ENCODE measurements at regions not wholly inside any gene's neighbourhood (a gene's known extent, or its start where the extent isn't known, plus 50 kb on each side); places are given as distances from the start of the nearest gene placed in this dataset.

- ATAC-seq, result no peak
Observed at GRCh38 chr5:124868676-124869075, 122.2 kb upstream of the ZNF608 start.

GRCh38 chr5:124869426-124870033 lies 123.1 kb upstream of the ZNF608 start:
- H3K27me3 ChIP-seq (ENCODE audit: control insufficient read depth, insufficient read depth, low read length), result no peaks in the 10 kb centered on the region
- no TSS peak for BruUV-seq (replicated peaks)
- POLR2A ChIA-PET, result no interaction called here
- H3K4me1 ChIP-seq (ENCODE audit: control insufficient read depth, insufficient read depth, low read length), result 0 out of 2 replicates have a peak, but pooled peaks cover 8% of the 10 kb centered on the region
- no peak for TF ChIP-seq TCF7L2 (IDR thresholded peaks at IDR 0.05; ENCODE audit: low read depth, low read length)
- no peak for TF ChIP-seq CTCF (IDR thresholded peaks at IDR 0.05)
- no peak for TF ChIP-seq SIN3A (IDR thresholded peaks at IDR 0.05; ENCODE audit: borderline replicate concordance, insufficient read depth, low read depth, low read length)
- no peak for TF ChIP-seq REST (IDR thresholded peaks at IDR 0.05; ENCODE audit: insufficient read depth in 1 of 2, low read depth in 2 of 2, low read length in 1 of 2)
- no peak for TF ChIP-seq POLR2AphosphoS5 (IDR thresholded peaks at IDR 0.05; ENCODE audit: low read depth, low read length)
- H3K4me3 ChIP-seq (ENCODE audit: low read depth in 2 of 2, low read length in 2 of 2), result no peak overlapping the region
- H3K36me3 ChIP-seq (ENCODE audit: control insufficient read depth, insufficient read depth, low read length), result no peaks in the 10 kb centered on the region
- no peaks in the 10 kb centered on the region for H3K9me3 ChIP-seq (ENCODE audit: control insufficient read depth, insufficient read depth, low read depth, low read length)
- no peak overlapping the region for H3K27ac ChIP-seq (ENCODE audit: low read length)
- in situ Hi-C loops (cut with HindIII; ENCODE audit: low pct_unique_long_range_greater_than_20kb, low sequenced_read_pairs) (no loop called here), intact Hi-C loops (cut with micrococcal nuclease; ENCODE audit: unreplicated experiment) (no loop called here)
- DNase-seq (ENCODE audit: low read depth, low spot score) (no peak), ATAC-seq (no peak)
- CTCF ChIA-PET, result no interaction called here

More at GRCh38 chr5:124868676-124869075, 122.2 kb upstream of the ZNF608 start:
- H3K36me3 ChIP-seq (ENCODE audit: control insufficient read depth, insufficient read depth, low read length), result no peaks in the 10 kb centered on the region
- no peak for TF ChIP-seq REST (IDR thresholded peaks at IDR 0.05; ENCODE audit: insufficient read depth in 1 of 2, low read depth in 2 of 2, low read length in 1 of 2)
- no peak for TF ChIP-seq CTCF (IDR thresholded peaks at IDR 0.05)
- no peak for TF ChIP-seq TCF7L2 (IDR thresholded peaks at IDR 0.05; ENCODE audit: low read depth, low read length)
- TF ChIP-seq POLR2AphosphoS5 (IDR thresholded peaks at IDR 0.05; ENCODE audit: low read depth, low read length), result no peak
- intact Hi-C loops (cut with micrococcal nuclease; ENCODE audit: unreplicated experiment), result no loop called here
- no peak overlapping the region for H3K27ac ChIP-seq (ENCODE audit: low read length)
- CTCF ChIA-PET, result no interaction called here
- no peaks in the 10 kb centered on the region for H3K27me3 ChIP-seq (ENCODE audit: control insufficient read depth, insufficient read depth, low read length)
- no TSS peak for BruUV-seq (replicated peaks)
- no peak for DNase-seq (ENCODE audit: low read depth, low spot score)
- POLR2A ChIA-PET, result no interaction called here
- in situ Hi-C loops (cut with HindIII; ENCODE audit: low pct_unique_long_range_greater_than_20kb, low sequenced_read_pairs), result no loop called here
- 0 out of 2 replicates have a peak, but pooled peaks cover 8% of the 10 kb centered on the region for H3K4me1 ChIP-seq (ENCODE audit: control insufficient read depth, insufficient read depth, low read length)
- H3K9me3 ChIP-seq (ENCODE audit: control insufficient read depth, insufficient read depth, low read depth, low read length), result no peaks in the 10 kb centered on the region
- H3K4me3 ChIP-seq (ENCODE audit: low read depth in 2 of 2, low read length in 2 of 2), result no peak overlapping the region
